ENCODE measurements at regions not wholly inside any gene's neighbourhood (a gene's known extent, or its start where the extent isn't known, plus 50 kb on each side); places are given as distances from the start of the nearest gene placed in this dataset.
A peak's percentile ranks its signal among the peaks of the same experiment; 100 is the strongest.

DNA sequence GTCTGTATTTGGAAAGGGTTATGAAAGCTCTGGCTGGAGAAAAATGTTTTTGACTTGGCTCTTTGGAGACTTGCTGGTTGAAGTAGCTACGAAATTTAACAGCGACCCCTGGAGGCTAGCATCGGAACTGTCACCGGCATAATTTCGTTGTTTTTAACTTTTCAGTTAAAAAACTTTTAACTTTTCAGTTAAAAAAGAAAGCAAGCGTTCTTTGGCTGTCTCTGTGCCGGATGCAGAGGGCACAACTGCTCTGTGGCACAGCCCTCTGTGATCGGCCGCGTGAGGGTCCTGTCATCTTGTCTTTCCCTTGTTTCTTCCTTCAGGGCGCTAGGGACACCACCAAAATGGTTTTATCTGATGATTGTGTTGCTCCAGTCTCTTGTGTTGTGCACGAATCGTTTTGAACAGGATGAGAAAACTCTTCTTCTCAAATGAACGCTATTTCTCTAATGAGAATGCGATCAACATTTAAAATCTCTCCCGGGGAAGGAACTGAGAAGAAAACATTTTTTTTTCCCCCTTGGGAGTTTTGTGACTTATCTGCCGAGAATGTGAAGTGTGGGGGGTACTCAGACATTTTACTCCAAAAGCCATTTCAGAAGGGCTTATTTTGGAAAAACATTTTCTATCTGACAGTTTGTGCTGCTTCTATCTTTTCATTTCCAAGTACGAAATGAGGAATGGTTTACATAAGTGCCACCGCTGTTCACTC is 57.1 kb downstream of the ADCYAP1 start:
- no peaks in the 10 kb centered on the region for H3K27me3 ChIP-seq (ENCODE audit: insufficient read depth, low read length)
- Mint-ChIP-seq H3K9me3 (ENCODE audit: unreplicated experiment) (no peaks in the 10 kb centered on the region), H3K4me3 (ENCODE audit: unreplicated experiment) (peak overlapping the region; percentile 51), H3K4me1 (ENCODE audit: low read depth, unreplicated experiment) (peaks cover 6% of the 10 kb centered on the region), H3K27me3 (ENCODE audit: low read depth, unreplicated experiment) (peaks cover 13% of the 10 kb centered on the region), H3K27ac (ENCODE audit: unreplicated experiment) (no peak overlapping the region), H3K36me3 (ENCODE audit: low read depth, unreplicated experiment) (no peaks in the 10 kb centered on the region)
- H3K27ac ChIP-seq (ENCODE audit: low read depth, low read length), result peak overlapping the region; percentile 64
- H3K4me3 ChIP-seq (ENCODE audit: insufficient read depth, low read depth, low read length), result peak overlapping the region; percentile 73
- DNase-seq (ENCODE audit: low read depth) (no peak), FAIRE-seq (peak; percentile 41)
- H3K9me3 ChIP-seq (ENCODE audit: insufficient read depth, low read depth, low read length), result no peaks in the 10 kb centered on the region
- no peaks in the 10 kb centered on the region for H3K36me3 ChIP-seq (ENCODE audit: insufficient read depth, low read length)
- no peaks in the 10 kb centered on the region for H3K4me1 ChIP-seq (ENCODE audit: insufficient read depth, low read length)
- no peaks in the 10 kb centered on the region for H4K20me1 ChIP-seq (ENCODE audit: insufficient read depth, low read length)
- no peaks in the 10 kb centered on the region for H3K79me2 ChIP-seq (ENCODE audit: insufficient read depth, low read length)
- peak overlapping the region; percentile 97 for H2AFZ ChIP-seq (ENCODE audit: low read depth, low read length)
- TF ChIP-seq EZH2 (IDR thresholded peaks at IDR 0.05; ENCODE audit: insufficient read depth, low read length), result no peak
- TF ChIP-seq, protein P1, sequence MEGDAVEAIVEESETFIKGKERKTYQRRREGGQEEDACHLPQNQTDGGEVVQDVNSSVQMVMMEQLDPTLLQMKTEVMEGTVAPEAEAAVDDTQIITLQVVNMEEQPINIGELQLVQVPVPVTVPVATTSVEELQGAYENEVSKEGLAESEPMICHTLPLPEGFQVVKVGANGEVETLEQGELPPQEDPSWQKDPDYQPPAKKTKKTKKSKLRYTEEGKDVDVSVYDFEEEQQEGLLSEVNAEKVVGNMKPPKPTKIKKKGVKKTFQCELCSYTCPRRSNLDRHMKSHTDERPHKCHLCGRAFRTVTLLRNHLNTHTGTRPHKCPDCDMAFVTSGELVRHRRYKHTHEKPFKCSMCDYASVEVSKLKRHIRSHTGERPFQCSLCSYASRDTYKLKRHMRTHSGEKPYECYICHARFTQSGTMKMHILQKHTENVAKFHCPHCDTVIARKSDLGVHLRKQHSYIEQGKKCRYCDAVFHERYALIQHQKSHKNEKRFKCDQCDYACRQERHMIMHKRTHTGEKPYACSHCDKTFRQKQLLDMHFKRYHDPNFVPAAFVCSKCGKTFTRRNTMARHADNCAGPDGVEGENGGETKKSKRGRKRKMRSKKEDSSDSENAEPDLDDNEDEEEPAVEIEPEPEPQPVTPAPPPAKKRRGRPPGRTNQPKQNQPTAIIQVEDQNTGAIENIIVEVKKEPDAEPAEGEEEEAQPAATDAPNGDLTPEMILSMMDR (IDR thresholded peaks at IDR 0.05; ENCODE audit: insufficient read depth, low read depth, low read length), result peak; percentile 98
- peak overlapping the region; percentile 98 for H3K4me2 ChIP-seq (ENCODE audit: low read length)
- peak overlapping the region; percentile 88 for H3K9ac ChIP-seq (ENCODE audit: low read length)

DNA sequence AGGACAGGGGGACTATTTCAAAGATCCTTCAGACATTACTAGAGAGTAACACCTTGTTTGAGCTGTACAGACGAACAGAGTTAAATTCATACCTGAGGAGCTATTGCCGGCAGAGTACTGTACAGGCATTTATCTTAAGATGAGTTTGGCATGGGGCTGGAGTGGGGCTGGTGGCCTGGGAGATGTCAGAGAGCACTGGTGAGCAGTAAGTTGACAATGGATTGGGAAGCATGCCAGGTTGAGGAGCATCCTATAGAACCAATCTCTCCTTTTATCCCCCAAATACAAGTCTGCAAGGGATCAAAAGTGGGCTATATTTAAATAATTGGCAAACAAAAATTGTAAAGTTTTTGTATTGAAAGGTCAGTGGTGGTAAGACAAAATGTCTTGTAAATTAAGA is 58.6 kb downstream of the ADCYAP1 start:
- Histone ChIP-seq H3K4me2 (ENCODE audit: low read length) (no peak overlapping the region), H3K27ac (ENCODE audit: low read depth, low read length) (no peak overlapping the region), H3K79me2 (ENCODE audit: insufficient read depth, low read length) (no peaks in the 10 kb centered on the region), H3K36me3 (ENCODE audit: insufficient read depth, low read length) (no peaks in the 10 kb centered on the region), H2AFZ (ENCODE audit: low read depth, low read length) (no peak overlapping the region), H3K27me3 (ENCODE audit: insufficient read depth, low read length) (no peaks in the 10 kb centered on the region), H3K4me3 (ENCODE audit: insufficient read depth, low read depth, low read length) (no peak overlapping the region), H3K4me1 (ENCODE audit: insufficient read depth, low read length) (no peaks in the 10 kb centered on the region), H3K9me3 (ENCODE audit: insufficient read depth, low read depth, low read length) (no peaks in the 10 kb centered on the region), H4K20me1 (ENCODE audit: insufficient read depth, low read length) (no peaks in the 10 kb centered on the region), H3K9ac (ENCODE audit: low read length) (no peak overlapping the region)
- DNase-seq (ENCODE audit: low read depth) (no peak), FAIRE-seq (no peak)
- TF ChIP-seq, protein P1 (IDR thresholded peaks at IDR 0.05; ENCODE audit: insufficient read depth, low read depth, low read length), result no peak
- TF ChIP-seq EZH2 (IDR thresholded peaks at IDR 0.05; ENCODE audit: insufficient read depth, low read length), result no peak
- peaks cover 9% of the 10 kb centered on the region for H3K27me3 Mint-ChIP-seq (ENCODE audit: low read depth, unreplicated experiment)
- H3K4me1 Mint-ChIP-seq (ENCODE audit: low read depth, unreplicated experiment), result peaks cover 6% of the 10 kb centered on the region
- H3K9me3 Mint-ChIP-seq (ENCODE audit: unreplicated experiment), result no peaks in the 10 kb centered on the region
- H3K4me3 Mint-ChIP-seq (ENCODE audit: unreplicated experiment), result no peak overlapping the region
- no peak overlapping the region for H3K27ac Mint-ChIP-seq (ENCODE audit: unreplicated experiment)
- no peaks in the 10 kb centered on the region for H3K36me3 Mint-ChIP-seq (ENCODE audit: low read depth, unreplicated experiment)

Measured in astrocyte (in vitro differentiated cells and primary cell).